T-helper 1 cell treated with Interleukin-12 subunit alpha and Interleukin-12 subunit beta and Interleukin-4 antibody, amounts not matched to agents 30 μg/mL and 1 μg/mL, for 36 hours (primary cell): ENCODE measurements at regions not wholly inside any gene's neighbourhood (a gene's known extent, or its start where the extent isn't known, plus 50 kb on each side); places are given as distances from the start of the nearest gene placed in this dataset.

Source experiments
- H3K27ac Mint-ChIP-seq: one replicate; pipeline ENCODE4 v1.8.0; 2021; ENCODE audit warnings: mild to moderate bottlenecking, mixed read lengths
- H3K27me3 Mint-ChIP-seq: one replicate; pipeline ENCODE4 v1.8.0; 2021; ENCODE audit warnings: low read depth, mixed read lengths
- H3K36me3 Mint-ChIP-seq: one replicate; pipeline ENCODE4 v1.8.0; 2021; ENCODE audit warnings: low read depth, mixed read lengths
- H3K4me1 Mint-ChIP-seq: one replicate; pipeline ENCODE4 v1.8.0; 2021; ENCODE audit warnings: low read depth, mixed read lengths
- H3K4me3 Mint-ChIP-seq: one replicate; pipeline ENCODE4 v1.8.0; 2021; ENCODE audit warnings: mild to moderate bottlenecking, moderate library complexity, mixed read lengths
- H3K9me3 Mint-ChIP-seq: one replicate; pipeline ENCODE4 v1.8.0; 2021; ENCODE audit warnings: mixed read lengths

GRCh38 chr13:33362986-33363727, 77.6 kb upstream of the STARD13 start:
- Mint-ChIP-seq H3K27ac (no peak overlapping the region), H3K9me3 (peaks cover 5% of the 10 kb centered on the region), H3K36me3 (no peaks in the 10 kb centered on the region), H3K4me3 (no peak overlapping the region), H3K27me3 (no peaks in the 10 kb centered on the region), H3K4me1 (peaks cover 3% of the 10 kb centered on the region)

GRCh38 chr13:33364192-33364591, 78.6 kb upstream of the STARD13 start:
- Mint-ChIP-seq H3K27me3 (no peaks in the 10 kb centered on the region), H3K9me3 (peaks cover 5% of the 10 kb centered on the region), H3K4me1 (peaks cover 3% of the 10 kb centered on the region), H3K4me3 (no peak overlapping the region), H3K27ac (no peak overlapping the region), H3K36me3 (no peaks in the 10 kb centered on the region)

DNA sequence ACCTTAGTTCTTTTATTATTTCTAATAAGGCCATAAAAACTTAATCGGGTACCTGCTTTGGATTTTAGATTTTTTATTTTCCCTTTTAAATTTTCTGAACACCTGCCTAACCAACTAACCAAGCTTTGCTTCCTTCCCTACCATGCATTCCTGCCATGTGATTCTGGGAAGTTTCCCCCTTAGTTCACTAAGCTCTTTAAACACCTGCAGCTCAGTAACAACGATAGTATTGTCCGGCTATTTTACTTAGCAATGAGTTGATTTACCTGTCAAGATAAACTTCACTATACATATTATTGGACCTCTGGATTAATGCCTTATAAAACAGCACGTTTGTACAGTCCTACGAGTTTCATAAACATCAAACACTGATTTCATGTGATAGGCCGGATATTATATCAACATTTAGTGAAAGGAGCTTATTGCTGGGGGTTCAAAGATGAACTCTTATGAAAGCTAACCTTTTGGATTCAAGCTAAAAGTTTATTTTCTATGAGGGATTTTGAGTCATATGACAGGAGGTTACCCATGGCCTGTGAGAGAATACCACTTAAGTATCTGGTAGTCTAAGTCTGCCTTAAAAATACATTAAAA, 81.0 kb upstream of the STARD13 start:
- no peaks in the 10 kb centered on the region for H3K27me3 Mint-ChIP-seq
- H3K27ac Mint-ChIP-seq: no peak overlapping the region
- no peaks in the 10 kb centered on the region for H3K36me3 Mint-ChIP-seq
- no peaks in the 10 kb centered on the region for H3K9me3 Mint-ChIP-seq
- H3K4me1 Mint-ChIP-seq: peaks cover 3% of the 10 kb centered on the region
- H3K4me3 Mint-ChIP-seq: no peak overlapping the region

DNA sequence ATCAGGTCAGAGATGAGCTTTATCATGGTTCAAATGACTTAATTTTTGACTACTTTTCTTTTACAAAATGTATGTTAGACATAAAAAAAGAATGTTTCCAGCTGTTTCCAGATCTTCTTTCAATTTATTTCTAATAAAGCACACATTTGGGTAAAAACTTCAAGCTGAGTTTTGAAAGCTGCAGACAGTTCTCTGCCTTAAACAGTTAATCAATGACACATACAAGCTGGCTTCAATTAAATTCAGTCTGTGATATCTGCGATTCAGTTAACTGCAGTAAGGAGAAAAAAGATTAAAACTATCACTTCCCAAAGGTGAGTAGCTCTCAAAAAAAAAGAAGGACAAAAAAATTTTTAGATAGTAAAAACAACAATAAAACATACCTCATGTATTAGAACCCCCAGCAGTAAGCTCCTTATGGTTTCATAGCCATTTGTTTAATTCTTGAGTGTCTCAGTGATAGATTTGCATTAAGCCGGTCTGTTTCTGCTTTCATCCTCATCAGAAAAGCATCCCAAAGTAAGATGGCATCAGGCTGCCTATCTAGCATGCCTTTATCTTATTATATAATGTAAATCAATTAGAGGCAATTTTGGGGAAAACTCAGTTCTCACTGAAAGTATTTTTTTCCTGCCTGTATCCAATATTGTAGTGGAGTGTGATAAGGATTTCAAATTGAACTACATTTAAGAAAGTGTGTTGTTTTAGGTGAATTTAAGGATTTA, 81.8 kb upstream of the STARD13 start:
- Mint-ChIP-seq H3K27ac (no peak overlapping the region), H3K36me3 (no peaks in the 10 kb centered on the region), H3K9me3 (no peaks in the 10 kb centered on the region), H3K4me3 (no peak overlapping the region), H3K27me3 (no peaks in the 10 kb centered on the region), H3K4me1 (peaks cover 3% of the 10 kb centered on the region)

GRCh38 chr13:33367926-33368325, 82.4 kb upstream of the STARD13 start:
- H3K27ac Mint-ChIP-seq: no peak overlapping the region

DNA sequence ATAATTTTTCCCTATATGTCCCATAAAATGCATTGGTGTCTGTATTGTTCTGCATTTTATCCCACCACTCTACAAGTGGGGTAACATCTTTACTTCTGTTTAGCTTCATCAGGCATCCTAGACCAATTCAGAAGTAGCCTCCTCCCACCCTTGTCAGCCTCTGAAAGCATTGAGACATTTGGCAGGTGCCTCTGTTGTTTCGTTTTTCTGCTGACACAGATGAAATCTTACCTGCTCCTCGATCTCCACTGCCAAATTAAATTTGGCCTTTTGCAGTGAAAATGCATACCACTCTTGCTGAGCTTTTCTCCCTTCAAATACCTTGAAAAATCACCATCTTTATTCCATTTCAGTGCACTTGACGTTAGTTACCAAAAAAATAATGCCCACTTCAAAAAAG, 83.5 kb upstream of the STARD13 start:
- Mint-ChIP-seq H3K4me3 (no peak overlapping the region), H3K27ac (no peak overlapping the region), H3K9me3 (no peaks in the 10 kb centered on the region), H3K27me3 (no peaks in the 10 kb centered on the region), H3K4me1 (peaks cover 3% of the 10 kb centered on the region), H3K36me3 (no peaks in the 10 kb centered on the region)

More at GRCh38 chr13:33367926-33368325, 82.4 kb upstream of the STARD13 start:
- Mint-ChIP-seq H3K4me3 (no peak overlapping the region), H3K27me3 (no peaks in the 10 kb centered on the region), H3K9me3 (no peaks in the 10 kb centered on the region), H3K36me3 (no peaks in the 10 kb centered on the region), H3K4me1 (peaks cover 3% of the 10 kb centered on the region)

- no peaks in the 10 kb centered on the region for H3K36me3 Mint-ChIP-seq
- H3K9me3 Mint-ChIP-seq: no peaks in the 10 kb centered on the region
- H3K27ac Mint-ChIP-seq: no peak overlapping the region
- peaks cover 3% of the 10 kb centered on the region for H3K4me1 Mint-ChIP-seq
- H3K27me3 Mint-ChIP-seq: no peaks in the 10 kb centered on the region
- H3K4me3 Mint-ChIP-seq: no peak overlapping the region
Observed at GRCh38 chr13:33372251-33372919, 86.8 kb upstream of the STARD13 start.

DNA sequence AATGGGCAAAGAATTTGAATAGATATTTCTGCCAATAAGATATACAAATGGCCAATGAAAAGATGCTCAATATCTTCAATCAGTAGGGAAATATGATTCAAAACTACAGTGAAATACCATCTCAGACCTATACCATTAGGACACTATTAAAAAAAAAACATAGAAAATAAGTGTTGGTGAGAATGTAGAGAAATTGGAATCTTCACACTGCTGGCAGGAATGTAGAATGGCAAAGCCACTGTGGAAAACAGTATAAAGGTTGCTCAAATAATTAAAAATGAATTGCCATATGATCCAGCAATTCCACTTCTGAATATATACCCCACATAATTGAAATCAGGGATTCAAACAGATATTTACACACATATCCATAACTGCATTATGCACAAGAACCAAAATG, 88.1 kb upstream of the STARD13 start:
- Mint-ChIP-seq H3K4me3 (no peak overlapping the region), H3K4me1 (no peaks in the 10 kb centered on the region), H3K27ac (no peak overlapping the region), H3K9me3 (no peaks in the 10 kb centered on the region), H3K27me3 (no peaks in the 10 kb centered on the region), H3K36me3 (no peaks in the 10 kb centered on the region)

- H3K27ac Mint-ChIP-seq: no peak overlapping the region
- no peak overlapping the region for H3K4me3 Mint-ChIP-seq
- H3K27me3 Mint-ChIP-seq: no peaks in the 10 kb centered on the region
- H3K36me3 Mint-ChIP-seq: no peaks in the 10 kb centered on the region
- no peaks in the 10 kb centered on the region for H3K9me3 Mint-ChIP-seq
- no peaks in the 10 kb centered on the region for H3K4me1 Mint-ChIP-seq
Observed at GRCh38 chr13:33375421-33375820, 89.9 kb upstream of the STARD13 start.

GRCh38 chr13:33376212-33376611, 90.7 kb upstream of the STARD13 start:
- Mint-ChIP-seq H3K4me1 (no peaks in the 10 kb centered on the region), H3K4me3 (no peak overlapping the region), H3K27ac (no peak overlapping the region), H3K36me3 (no peaks in the 10 kb centered on the region), H3K27me3 (no peaks in the 10 kb centered on the region), H3K9me3 (no peaks in the 10 kb centered on the region)

- H3K4me3 Mint-ChIP-seq: no peak overlapping the region
- no peaks in the 10 kb centered on the region for H3K4me1 Mint-ChIP-seq
- H3K27ac Mint-ChIP-seq: no peak overlapping the region
- H3K36me3 Mint-ChIP-seq: no peaks in the 10 kb centered on the region
- H3K9me3 Mint-ChIP-seq: no peaks in the 10 kb centered on the region
- no peaks in the 10 kb centered on the region for H3K27me3 Mint-ChIP-seq
Observed at GRCh38 chr13:33377411-33377810, 91.9 kb upstream of the STARD13 start.

DNA sequence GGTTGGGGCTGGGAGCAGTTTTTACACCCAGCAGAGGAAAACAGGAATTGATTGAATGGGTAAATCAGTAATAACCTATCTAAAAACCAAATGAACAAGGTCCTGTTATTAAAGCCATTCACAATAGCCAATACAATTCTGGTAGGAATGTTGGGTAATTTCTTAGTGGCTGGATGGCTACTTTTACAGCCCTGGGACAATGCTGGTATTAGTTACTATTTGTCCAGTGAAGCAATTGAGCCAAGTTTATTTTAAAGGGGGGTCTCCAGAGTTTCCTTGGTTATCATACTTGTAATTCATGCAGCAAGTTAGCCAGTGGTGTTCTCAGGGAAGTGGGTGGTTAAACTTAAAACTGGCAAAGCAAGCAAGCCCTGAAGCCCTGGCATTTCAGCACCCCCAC, 92.3 kb upstream of the STARD13 start:
- no peaks in the 10 kb centered on the region for H3K27me3 Mint-ChIP-seq
- H3K36me3 Mint-ChIP-seq: no peaks in the 10 kb centered on the region
- no peaks in the 10 kb centered on the region for H3K9me3 Mint-ChIP-seq
- no peak overlapping the region for H3K4me3 Mint-ChIP-seq
- no peak overlapping the region for H3K27ac Mint-ChIP-seq
- H3K4me1 Mint-ChIP-seq: no peaks in the 10 kb centered on the region

DNA sequence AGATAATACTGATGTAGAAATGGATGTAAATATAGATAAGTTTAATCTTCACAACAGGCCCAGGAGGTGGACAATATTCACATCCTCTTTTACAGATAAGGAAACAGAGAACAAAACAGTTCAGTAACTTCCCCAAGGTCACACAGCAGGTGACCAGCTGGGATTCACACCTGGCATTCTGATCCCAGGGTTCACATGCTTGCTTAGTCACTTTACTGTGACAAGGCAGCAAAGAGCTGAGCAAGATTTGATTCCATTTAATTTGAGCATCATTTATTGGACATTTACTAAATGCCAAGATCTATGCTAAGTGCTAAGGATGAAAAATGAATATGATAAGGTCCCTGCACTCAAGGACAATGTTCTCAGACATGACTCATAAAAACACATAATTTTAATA, 94.1 kb upstream of the STARD13 start:
- Mint-ChIP-seq H3K27ac (no peak overlapping the region), H3K36me3 (no peaks in the 10 kb centered on the region), H3K27me3 (no peaks in the 10 kb centered on the region), H3K4me3 (no peak overlapping the region), H3K9me3 (no peaks in the 10 kb centered on the region), H3K4me1 (no peaks in the 10 kb centered on the region)

DNA sequence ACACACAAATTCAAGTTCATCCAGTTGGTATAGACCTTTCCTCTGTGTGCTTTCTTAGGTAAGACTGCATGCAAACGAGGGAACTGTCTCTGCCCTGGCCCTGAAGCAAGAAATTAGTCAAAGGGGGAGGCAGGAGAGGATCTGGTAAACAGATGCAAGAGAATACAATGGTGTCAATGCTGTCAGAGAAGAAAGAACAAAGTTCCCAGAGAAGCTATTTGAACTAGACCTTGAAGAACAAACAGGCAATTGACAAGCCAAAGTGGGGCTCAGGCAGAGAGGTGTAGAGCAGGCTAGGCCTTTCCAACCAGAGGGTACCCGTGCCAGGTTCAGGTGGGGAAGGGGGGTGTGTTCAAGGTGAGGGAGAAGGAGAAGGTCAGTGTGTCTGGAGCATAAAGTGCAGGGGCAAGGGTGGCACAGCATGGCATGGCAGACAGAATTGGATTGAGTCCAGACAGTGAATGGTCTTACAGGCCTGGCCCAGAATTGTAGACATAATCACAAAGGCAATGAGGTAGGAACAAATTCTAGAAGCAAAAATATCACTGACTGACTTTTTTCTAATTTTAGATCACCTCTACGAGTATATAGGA, 95.0 kb upstream of the STARD13 start:
- no peak overlapping the region for H3K4me3 Mint-ChIP-seq
- H3K4me1 Mint-ChIP-seq: no peaks in the 10 kb centered on the region
- no peak overlapping the region for H3K27ac Mint-ChIP-seq
- no peaks in the 10 kb centered on the region for H3K27me3 Mint-ChIP-seq
- H3K36me3 Mint-ChIP-seq: no peaks in the 10 kb centered on the region
- no peaks in the 10 kb centered on the region for H3K9me3 Mint-ChIP-seq
